GM19351 (cell line): ENCODE measurements at regions not wholly inside any gene's neighbourhood (a gene's known extent, or its start where the extent isn't known, plus 50 kb on each side); places are given as distances from the start of the nearest gene placed in this dataset.

Experiments
- ATAC-seq: cut with Tn5 transposase; IDR thresholded peaks from one replicate; pipeline ENCODE4 v1.9.1; 2021; ENCODE audit warnings: mild to moderate bottlenecking, moderate library complexity; ENCODE audit not compliant: unreplicated experiment

DNA sequence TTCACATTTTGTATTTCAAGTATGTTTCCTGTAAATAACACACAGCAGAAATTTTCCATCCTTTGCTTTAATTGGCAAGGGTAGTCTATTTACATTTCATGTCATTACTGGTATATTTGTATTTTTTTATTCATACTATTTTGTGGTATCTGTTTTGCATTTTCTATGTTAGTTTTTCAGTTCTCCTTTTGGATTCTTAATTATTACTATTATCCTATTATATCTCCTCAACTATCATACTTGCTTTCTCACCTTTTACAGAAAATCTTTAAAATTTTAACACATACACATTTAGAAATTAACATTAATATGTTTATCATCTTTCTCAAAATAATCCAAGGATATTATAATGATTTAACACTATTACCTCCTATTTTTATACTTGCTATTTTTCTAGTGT is 918.3 kb upstream of the MAP3K7 start:
- ATAC-seq: no peak

GRCh38 chr6:91501930-91502329 is 915.1 kb upstream of the MAP3K7 start:
- ATAC-seq: no peak

DNA sequence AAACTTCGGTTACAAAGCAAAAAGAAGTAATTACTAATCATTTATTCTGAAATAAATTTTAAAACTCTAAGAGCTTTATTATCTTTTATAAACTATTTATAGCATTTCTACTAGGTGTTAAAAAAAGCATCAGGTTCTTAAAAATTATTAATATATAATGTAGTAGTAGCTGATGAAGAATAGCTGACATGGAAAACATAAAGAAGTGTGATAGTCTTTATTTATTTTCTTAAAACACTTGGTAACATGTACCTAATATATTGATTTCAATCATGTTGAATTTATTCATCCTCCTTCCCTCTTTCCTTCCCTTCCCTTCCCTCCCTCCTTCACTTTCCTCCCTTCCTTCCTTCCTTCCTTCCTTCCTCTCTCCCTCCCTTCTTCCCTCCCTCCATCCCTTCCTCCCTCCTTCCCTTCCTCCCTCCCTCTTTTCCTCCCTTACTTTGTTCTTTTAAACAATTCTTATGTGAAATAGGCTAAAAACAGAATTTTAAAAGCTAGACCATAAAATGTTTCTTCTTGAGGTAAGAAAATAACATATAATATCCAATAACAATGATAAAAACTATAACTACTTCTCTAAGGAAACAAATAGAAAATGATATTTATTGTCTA is 913.9 kb upstream of the MAP3K7 start:
- ATAC-seq: no peak

DNA sequence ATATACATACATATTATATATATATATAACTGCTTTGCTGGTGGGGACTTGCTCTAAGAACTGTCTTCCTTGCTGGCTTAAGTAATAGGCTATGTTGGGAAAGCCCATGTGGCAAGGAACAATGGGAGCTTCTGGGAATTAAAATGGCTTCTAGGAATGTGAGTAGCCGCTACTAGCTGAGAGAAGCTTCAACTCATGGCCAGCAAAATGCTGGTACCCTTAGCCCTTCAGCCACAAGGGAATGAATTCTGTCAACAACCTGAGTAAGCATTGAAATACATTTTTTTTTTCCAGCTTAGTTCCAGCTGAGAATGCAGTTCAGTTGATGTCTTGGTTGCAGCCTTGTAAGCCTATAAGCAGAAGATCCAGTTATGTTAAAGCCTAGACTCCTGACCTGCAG is 911.7 kb upstream of the MAP3K7 start:
- no peak for ATAC-seq

DNA sequence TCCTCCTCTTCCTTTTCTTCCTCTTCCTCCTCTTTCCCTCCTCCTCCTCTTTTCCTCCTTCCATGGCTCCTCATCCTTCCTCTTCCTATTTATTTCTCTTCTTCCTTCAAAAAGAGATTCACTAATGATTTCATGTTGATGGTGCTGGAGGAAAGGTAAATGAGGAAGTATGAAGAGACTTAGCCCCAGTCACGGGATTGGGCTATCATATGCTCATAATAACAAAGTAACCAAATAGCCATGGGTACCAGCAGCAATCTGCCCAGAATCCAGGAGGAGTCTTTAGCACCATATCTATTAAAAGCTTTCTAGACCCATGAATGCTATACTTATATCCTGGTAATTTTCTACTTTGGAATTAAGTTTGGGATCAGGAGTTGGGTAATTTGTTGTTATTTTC is 910.9 kb upstream of the MAP3K7 start:
- no peak for ATAC-seq

GRCh38 chr6:91490671-91491301 is 903.9 kb upstream of the MAP3K7 start:
- no peak for ATAC-seq

DNA sequence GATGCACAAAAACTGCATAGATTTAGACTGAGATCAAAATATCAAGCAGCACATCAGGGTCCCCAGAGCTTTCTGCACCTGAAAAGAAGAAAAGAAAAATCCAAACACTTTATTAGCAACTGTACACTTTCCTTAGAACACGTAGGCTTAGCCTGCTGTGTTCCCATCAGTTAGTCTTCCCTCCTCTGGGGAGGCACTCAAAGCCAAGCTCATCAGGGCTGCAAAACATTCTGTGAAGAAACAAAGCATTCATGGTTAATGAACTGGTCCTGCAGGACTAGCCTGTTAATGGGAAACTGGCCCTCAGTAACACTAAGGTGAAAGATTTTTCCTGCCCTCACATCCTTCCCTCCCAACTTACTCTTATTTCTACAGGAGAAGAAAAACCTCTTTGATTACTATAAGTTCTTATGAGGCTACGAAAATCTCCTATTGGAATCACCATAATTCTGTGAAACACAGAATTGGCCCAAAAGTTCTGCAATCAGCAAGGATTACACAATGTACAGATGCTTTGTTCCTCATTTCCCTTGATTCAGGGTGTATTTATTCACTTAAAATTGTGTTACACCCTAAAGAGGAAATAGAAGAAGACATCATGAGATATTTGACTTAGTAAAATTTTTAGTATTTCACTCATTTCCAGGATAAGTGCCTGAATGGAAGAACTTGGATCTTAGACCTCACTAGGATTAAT is 901.0 kb upstream of the MAP3K7 start:
- no peak for ATAC-seq

DNA sequence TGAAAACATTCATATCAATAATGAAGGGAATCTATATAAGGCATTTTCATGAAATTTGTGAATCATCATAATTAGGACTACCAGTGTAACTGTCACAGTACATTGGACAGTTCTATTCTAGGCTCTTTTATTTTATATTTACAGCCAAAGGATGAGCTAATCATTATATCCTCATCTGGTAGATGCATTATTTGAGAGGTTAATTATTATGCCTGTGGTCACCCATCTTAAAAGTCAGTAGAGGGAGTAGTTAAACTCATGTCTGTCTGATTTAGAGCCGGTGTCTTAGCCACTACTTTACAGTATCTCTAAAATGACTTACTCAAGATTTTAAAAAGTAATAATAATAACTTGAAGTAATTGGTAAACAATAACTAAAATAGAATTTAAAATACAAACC is 899.3 kb upstream of the MAP3K7 start:
- ATAC-seq: no peak

DNA sequence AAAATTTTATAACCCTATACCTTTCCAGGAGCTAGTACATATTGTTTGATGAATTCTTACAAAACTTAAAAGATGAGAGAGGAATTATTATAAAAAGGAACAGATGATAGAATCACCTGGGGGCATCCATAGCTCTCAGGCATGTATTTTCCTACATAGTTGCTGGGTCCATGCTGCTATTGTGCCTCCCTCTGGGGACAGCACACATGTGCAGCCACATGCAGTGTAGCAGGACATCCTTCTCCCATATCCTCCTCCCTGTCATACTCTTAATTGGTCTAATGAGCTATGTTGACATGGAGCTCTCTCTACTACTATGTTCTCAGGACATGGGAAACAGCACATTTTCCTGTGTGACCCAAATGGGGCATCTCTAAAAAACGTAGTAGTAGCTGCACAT is 898.2 kb upstream of the MAP3K7 start:
- ATAC-seq: peak; percentile 24

- ATAC-seq: peak; percentile 35
Measured at GRCh38 chr6:91483415-91484105, 896.7 kb upstream of the MAP3K7 start.

GRCh38 chr6:91482498-91482897 is 895.6 kb upstream of the MAP3K7 start:
- peak; percentile 80 for ATAC-seq

DNA sequence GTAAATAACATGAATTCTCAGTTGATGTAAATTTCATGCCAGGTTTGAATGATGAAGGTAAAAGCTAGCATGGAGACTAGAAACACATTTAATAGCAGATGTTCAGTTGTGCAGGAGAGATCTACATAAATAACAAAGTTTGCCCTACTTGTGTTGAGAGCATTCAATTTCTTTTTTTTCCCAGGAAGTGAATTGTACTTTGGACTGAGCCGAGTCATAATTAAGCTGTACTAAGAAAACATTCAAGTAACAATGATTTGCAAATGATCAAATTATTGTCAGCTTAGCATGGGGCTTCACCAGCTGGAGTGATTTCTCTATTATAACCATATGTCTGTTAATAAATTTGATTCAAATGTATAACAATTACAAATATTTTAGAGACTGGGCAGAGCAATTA is 893.5 kb upstream of the MAP3K7 start:
- ATAC-seq: no peak

DNA sequence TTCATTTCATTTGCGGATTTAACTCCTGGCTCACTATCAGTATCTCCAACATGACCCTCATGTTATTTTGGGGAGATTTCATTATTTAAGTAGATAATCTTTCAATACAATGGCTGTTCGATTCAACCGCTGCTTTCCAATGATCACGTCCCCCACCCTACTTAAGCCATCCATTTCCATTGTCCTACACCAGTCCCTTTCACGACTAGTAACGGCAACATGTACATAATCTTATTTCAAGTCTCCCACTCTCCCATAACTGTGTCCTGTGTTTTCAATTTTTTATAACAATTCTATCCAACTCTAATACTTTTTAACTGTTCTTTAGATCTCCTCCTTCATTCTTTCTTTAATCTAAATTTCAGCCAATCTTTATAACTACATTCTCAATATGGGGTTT is 890.8 kb upstream of the MAP3K7 start:
- no peak for ATAC-seq

GRCh38 chr6:91476000-91476399 is 889.1 kb upstream of the MAP3K7 start:
- peak; percentile 77 for ATAC-seq

DNA sequence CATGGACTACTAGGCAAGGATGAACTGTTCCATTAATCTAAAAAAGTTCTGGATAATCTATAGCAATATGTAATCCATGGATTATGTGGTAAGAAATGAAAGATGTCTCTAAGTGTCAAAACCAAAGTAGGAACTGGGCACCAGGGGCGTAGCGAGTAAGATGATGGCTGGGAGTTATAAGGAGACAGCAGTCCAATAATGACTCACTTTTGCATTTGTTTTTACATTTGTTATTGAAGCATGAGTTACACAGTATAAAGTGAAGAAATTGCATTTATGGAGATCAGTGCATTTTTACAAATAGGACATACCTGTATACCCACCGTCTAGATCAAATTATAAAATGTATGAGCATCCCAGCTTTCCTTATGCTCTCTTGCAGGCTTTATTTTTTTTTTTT is 878.5 kb upstream of the MAP3K7 start:
- no peak for ATAC-seq

- no peak for ATAC-seq
Measured at GRCh38 chr6:91464718-91465117, 877.8 kb upstream of the MAP3K7 start.

- no peak for ATAC-seq
Measured at GRCh38 chr6:91464201-91464600, 877.3 kb upstream of the MAP3K7 start.

- no peak for ATAC-seq
Measured at GRCh38 chr6:91462241-91462640, 875.4 kb upstream of the MAP3K7 start.

DNA sequence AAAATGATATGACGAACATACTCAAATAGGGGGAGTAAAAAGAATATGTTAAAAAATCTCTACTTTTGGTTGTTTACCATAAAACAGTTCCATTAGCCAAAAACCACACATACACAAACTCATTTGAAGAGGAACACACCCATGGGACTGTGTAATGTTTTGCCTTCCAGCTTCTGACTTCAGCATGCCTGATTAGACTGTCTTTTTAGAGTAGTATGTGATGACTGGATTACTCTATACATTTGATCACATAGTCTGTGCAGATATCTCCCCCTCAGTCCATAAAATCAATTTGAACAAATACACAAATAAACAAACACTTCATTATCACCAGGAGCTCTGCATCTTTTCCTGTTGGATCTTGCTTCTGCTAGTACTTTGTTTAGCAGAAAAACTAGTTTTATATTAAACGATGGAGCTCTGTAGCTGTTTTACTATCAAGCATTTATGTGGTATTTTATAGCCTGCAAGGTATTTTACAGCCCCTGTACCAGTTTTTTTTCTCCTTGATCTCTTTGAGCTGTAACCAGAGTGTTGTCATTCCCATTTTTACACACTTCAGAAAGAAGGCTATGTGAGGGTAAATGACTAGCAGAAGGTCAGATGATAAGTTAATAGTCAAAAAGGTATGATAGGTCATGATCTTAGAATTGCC is 866.5 kb upstream of the MAP3K7 start:
- ATAC-seq: no peak

DNA sequence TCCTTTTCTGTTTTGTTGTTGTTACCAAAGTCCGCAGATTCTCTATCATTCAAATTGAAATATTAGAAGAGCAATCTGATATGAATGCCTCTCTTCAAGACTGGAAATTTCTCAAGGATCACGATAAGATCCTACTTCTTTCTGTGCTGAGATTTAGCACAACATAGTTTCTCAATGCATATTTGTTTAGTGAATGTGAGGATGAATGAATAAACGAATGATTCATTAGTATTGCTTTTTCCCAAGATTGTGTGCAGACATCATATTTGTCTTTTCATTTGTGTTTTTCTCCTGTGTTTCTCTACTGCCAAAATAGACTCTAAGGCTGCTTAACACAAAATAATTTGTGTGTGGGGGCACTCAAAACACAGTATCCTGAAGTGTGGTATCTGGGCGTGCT is 862.7 kb upstream of the MAP3K7 start:
- ATAC-seq: no peak

DNA sequence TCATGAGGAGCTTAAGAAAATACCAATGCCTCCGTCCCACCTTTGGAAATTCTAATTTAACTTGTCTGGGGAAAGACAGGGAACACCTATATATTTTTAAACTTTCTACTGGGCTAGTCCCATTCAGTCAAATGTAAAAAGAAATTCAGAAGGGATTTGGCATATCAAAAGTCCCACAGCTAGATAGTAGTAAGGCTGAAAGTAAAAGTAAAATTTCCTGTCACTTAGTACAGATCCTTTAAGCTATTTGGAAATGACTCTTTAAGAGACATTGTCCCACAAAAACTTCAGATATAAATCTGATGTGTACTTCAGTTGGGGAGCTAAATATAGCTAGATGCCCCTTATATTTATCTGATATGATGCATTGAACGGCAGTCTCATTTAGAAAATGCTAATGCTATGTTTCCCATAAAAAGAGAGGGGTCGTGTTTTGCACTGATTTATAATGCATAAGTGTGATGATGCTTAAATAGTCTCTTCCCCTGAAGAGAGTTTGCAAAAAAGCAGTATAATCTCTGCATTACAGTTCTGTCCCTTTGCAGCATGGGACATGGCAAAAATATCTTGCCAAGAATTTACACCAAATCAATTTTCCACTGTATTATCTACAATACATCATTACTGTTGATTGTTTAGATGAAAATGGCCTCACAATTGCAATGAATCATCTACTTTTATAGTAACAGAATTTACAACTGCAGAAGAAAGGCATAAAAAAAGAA is 860.8 kb upstream of the MAP3K7 start:
- peak; percentile 44 for ATAC-seq
